Gastrocnemius medialis (tissue), 4 donors: ENCODE measurements at regions not wholly inside any gene's neighbourhood (a gene's known extent, or its start where the extent isn't known, plus 50 kb on each side); places are given as distances from the start of the nearest gene placed in this dataset.

Experiments
- ATAC-seq, 2 donors: fragments of 150-250 bp; one replicate each; pipeline ENCODE4 v1.9.1; 2016
- DNase-seq, 2 donors: peaks; one replicate each; pipeline ENCODE4 v3.0.0-alpha.2; 2019
- H3K27ac ChIP-seq, 4 donors: fragments of 200-600 bp; sonication (generic); 1 replicate in 1 of 4; 2 replicates in 3 of 4; pipeline ENCODE4 v1.5.1; 2016 to 2018; ENCODE audit warnings: mild to moderate bottlenecking in 2 of 4, moderate library complexity in 1 of 4
- H3K27me3 ChIP-seq, 3 donors: fragments of 200-600 bp; sonication (generic) in 2 of 3; 1 replicate in 1 of 3; 2 replicates in 2 of 3; pipeline versions ENCODE4 v1.5.1 to v1.6.0; 2016 to 2019; ENCODE audit warnings: mild to moderate bottlenecking in 1 of 3, moderate library complexity in 1 of 3
- H3K36me3 ChIP-seq, 2 donors: fragments of 200-600 bp; sonication (generic) in 1 of 2; one replicate each; pipeline ENCODE4 v1.5.1; 2017 to 2018
- H3K4me1 ChIP-seq, 2 donors: fragments of 200-600 bp; sonication (generic) in 1 of 2; one replicate each; pipeline ENCODE4 v1.5.1; 2016 to 2017; ENCODE audit warnings: mild to moderate bottlenecking in 2 of 2
- H3K4me3 ChIP-seq, 4 donors: fragments of 200-600 bp; sonication (generic) in 3 of 4; 1 replicate in 1 of 4; 2 replicates in 3 of 4; pipeline ENCODE4 v1.5.1; 2016 to 2019; ENCODE audit warnings: mild to moderate bottlenecking in 2 of 4
- H3K9me3 ChIP-seq, 3 donors: fragments of 200-600 bp; sonication (generic) in 2 of 3; 1 replicate in 1 of 3; 2 replicates in 2 of 3; pipeline ENCODE4 v1.5.1; 2016 to 2019
- CTCF ChIP-seq, 5 experiments: fragments of 450-650 bp in 3 of 5; fragments of 200-600 bp in 2 of 5; sonication (generic) in 2 of 5; IDR thresholded peaks in 4 of 5; conservative IDR thresholded peaks in 1 of 5; 1 replicate in 4 of 5; 2 replicates in 1 of 5; pipeline ENCODE4 v1.5.1; 2016 to 2019; ENCODE audit warnings: antibody characterized with exemption in 5 of 5, mild to moderate bottlenecking in 3 of 5, moderate library complexity in 3 of 5
- POLR2A ChIP-seq, 2 donors: fragments of 450-650 bp; IDR thresholded peaks; one replicate each; pipeline ENCODE4 v1.6.1; 2017; ENCODE audit warnings: antibody characterized with exemption in 2 of 2, mild to moderate bottlenecking in 2 of 2, moderate library complexity in 2 of 2
- in situ Hi-C, 4 donors: fragments of 200-750 bp; cut with MboI; loops; one replicate each; pipeline versions ENCODE4 v1.15.0 to v1.8.0; 2017; ENCODE audit warnings: low sequenced_read_pairs in 4 of 4
- intact Hi-C: fragments of 100-400 bp; cut with DNase I; formaldehyde crosslinking; loops from one replicate; pipeline ENCODE4 v1.15.1; 2023; ENCODE audit warnings: low total_unique reads

DNA sequence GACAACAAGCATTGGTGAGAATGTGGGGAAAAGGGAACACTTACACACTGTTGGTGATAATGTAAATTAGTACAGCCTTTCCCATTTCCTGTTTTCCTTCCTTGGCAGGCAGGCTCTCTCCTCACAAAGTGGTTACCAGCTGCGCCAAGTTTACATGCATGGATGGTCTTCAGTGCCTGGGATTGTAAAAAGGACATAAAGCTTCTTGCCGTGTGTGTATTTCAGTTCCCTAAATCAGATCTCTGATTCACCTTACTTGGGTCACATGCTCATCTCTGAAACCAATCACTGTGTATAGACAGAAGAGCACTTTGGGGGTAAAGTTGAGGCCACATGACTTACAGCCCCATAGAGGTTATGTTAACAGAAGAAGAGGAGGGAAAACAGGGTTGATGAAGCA is 92.8 kb downstream of the CAVIN4 start:
- no peaks in the 10 kb centered on the region for H3K36me3 ChIP-seq
- H3K27ac ChIP-seq, result no peak overlapping the region
- H3K4me1 ChIP-seq, result peaks cover 5 to 19% of the 10 kb centered on the region in 2 donors
- intact Hi-C loops (no loop called here), in situ Hi-C loops (no loop called here)
- no peak for ATAC-seq
- H3K27me3 ChIP-seq, result peaks cover 0 to 2% (median 0%) of the 10 kb centered on the region in 3 donors
- H3K9me3 ChIP-seq, result no peaks in the 10 kb centered on the region
- no peak overlapping the region for H3K4me3 ChIP-seq
- no peak for DNase-seq
- no peak for TF ChIP-seq CTCF (IDR thresholded peaks at IDR 0.05 in 4 of 5, conservative IDR thresholded peaks at IDR 0.05 in 1 of 5)
- TF ChIP-seq POLR2A (IDR thresholded peaks at IDR 0.05), result no peak

DNA sequence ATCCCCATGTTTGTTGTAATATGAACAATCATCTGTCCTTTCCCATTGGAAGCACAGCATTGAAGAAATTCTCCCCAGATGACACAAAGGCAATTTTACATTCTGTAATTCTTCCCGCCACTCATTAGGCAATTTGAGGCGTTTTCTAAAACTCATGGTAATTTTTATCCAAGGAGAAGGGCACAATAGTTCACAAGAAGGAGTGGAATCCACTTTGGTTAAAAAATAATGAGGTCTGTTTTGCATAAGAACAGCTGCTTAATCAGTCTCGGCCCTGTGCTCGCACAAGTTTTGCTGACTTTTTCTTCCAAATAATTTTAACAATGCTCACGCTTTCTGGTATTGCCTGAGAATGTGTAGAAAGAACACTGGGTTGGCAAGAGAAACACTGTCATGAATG is 94.0 kb downstream of the CAVIN4 start:
- Histone ChIP-seq H3K4me3 (no peak overlapping the region), H3K27ac (no peak overlapping the region), H3K27me3 (no peaks in the 10 kb centered on the region), H3K4me1 (peaks cover 5 to 20% of the 10 kb centered on the region in 2 donors), H3K9me3 (no peaks in the 10 kb centered on the region), H3K36me3 (no peaks in the 10 kb centered on the region)
- no peak for DNase-seq
- intact Hi-C loops, result no loop called here
- no peak for TF ChIP-seq POLR2A (IDR thresholded peaks at IDR 0.05)
- TF ChIP-seq CTCF (IDR thresholded peaks at IDR 0.05 in 4 of 5, conservative IDR thresholded peaks at IDR 0.05 in 1 of 5), result no peak
- ATAC-seq, result no peak
- in situ Hi-C loops, result no loop called here

- H3K4me3 ChIP-seq, result no peak overlapping the region
- no peaks in the 10 kb centered on the region for H3K27me3 ChIP-seq
- ATAC-seq (no peak), DNase-seq (no peak)
- peaks cover 5 to 20% of the 10 kb centered on the region in 2 donors for H3K4me1 ChIP-seq
- in situ Hi-C loops, result no loop called here
- no peaks in the 10 kb centered on the region for H3K36me3 ChIP-seq
- peak overlapping the region in 1 of 4 donors; percentile 70 for H3K27ac ChIP-seq
- intact Hi-C loops, result no loop called here
- no peak for TF ChIP-seq POLR2A (IDR thresholded peaks at IDR 0.05)
- no peak for TF ChIP-seq CTCF (IDR thresholded peaks at IDR 0.05 in 4 of 5, conservative IDR thresholded peaks at IDR 0.05 in 1 of 5)
- H3K9me3 ChIP-seq, result no peaks in the 10 kb centered on the region
These were observed 95.4 kb downstream of the CAVIN4 start for GRCh38 chr9:100673249-100673648.

DNA sequence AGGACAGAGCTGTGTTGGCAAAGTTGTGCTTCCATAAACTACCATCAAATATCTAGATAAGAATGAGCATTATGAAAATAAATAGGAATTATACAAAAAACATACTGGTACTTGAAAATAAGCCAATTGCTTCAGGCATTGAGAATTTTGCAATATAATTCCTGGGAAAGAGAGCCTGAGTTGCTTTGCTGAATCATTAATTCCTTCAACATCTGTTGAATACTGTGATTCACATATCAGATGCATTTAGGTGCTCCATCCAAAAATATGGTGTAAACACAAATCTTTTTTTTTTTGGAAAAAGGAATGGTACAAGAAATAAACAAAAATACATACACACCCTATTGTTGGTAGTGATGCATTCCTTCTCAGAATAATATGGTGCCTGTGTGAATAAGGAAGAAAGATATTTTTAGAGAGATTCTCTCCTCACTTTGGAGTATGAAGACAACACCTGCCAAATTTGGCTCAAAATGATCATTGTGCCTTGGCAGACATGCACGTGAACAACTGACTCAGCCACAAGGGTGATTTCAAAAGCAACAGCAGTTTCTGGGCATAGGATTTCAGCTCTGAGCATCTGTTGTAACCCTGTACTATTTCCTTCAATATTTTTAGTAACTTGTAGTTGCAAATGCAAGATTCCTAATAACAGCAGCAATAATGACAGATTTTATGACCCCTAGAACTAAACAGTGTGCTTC is 96.7 kb downstream of the CAVIN4 start:
- in situ Hi-C loops, result no loop called here
- TF ChIP-seq CTCF (IDR thresholded peaks at IDR 0.05 in 4 of 5, conservative IDR thresholded peaks at IDR 0.05 in 1 of 5) (no peak), POLR2A (IDR thresholded peaks at IDR 0.05) (no peak)
- peak; percentile 71 to 80 for DNase-seq
- peak; percentile 99 to 100 for ATAC-seq
- Histone ChIP-seq H3K27me3 (no peaks in the 10 kb centered on the region), H3K27ac (peak overlapping the region; percentile 10 to 70 (median 57)), H3K9me3 (no peaks in the 10 kb centered on the region), H3K4me1 (peaks cover 5 to 20% of the 10 kb centered on the region in 2 donors), H3K36me3 (no peaks in the 10 kb centered on the region), H3K4me3 (no peak overlapping the region)
- intact Hi-C loops, result loop anchor here (2.0 kb wide), 1 partner anchor 236 kb away; no protein-coding TSS in a partner anchor
